BLaER1 treated with 17β-estradiol and CSF1 and Interleukin-3, amounts not matched to agents 10 nM and 100 nM (cell line): ENCODE measurements at regions not wholly inside any gene's neighbourhood (a gene's known extent, or its start where the extent isn't known, plus 50 kb on each side); places are given as distances from the start of the nearest gene placed in this dataset.

Source experiments
- H3K27ac ChIP-seq, 11 experiments: shearing (Covaris generic); formaldehyde crosslinking; 2 replicates each; pipeline ENCODE4 v1.8.1; 2022
- H3K27me3 ChIP-seq, 11 experiments: shearing (Covaris generic); formaldehyde crosslinking; 2 replicates each; pipeline ENCODE4 v1.8.1; 2022
- H3K36me3 ChIP-seq, 11 experiments: shearing (Covaris generic); formaldehyde crosslinking; 2 replicates each; pipeline ENCODE4 v1.8.1; 2022
- H3K4me1 ChIP-seq, 10 experiments: shearing (Covaris generic); formaldehyde crosslinking; 2 replicates each; pipeline ENCODE4 v1.8.1; 2022
- H3K4me2 ChIP-seq, 11 experiments: shearing (Covaris generic); formaldehyde crosslinking; 2 replicates each; pipeline ENCODE4 v1.8.1; 2022
- H3K4me3 ChIP-seq, 10 experiments: shearing (Covaris generic); formaldehyde crosslinking; 2 replicates each; pipeline ENCODE4 v1.8.1; 2022
- H3K9ac ChIP-seq, 11 experiments: shearing (Covaris generic); formaldehyde crosslinking; 2 replicates each; pipeline ENCODE4 v1.8.1; 2022
- H3K9me3 ChIP-seq, 11 experiments: shearing (Covaris generic); formaldehyde crosslinking; replicated peaks in 1 of 11; 2 replicates each; pipeline ENCODE4 v1.8.1; 2022
- H4K20me1 ChIP-seq, 11 experiments: shearing (Covaris generic); formaldehyde crosslinking; 2 replicates each; pipeline ENCODE4 v1.8.1; 2022
- Cebpa-rat ChIP-seq, 11 experiments: shearing (Covaris generic); IDR thresholded peaks; 2 replicates each; pipeline ENCODE4 v1.8.1; 2022

DNA sequence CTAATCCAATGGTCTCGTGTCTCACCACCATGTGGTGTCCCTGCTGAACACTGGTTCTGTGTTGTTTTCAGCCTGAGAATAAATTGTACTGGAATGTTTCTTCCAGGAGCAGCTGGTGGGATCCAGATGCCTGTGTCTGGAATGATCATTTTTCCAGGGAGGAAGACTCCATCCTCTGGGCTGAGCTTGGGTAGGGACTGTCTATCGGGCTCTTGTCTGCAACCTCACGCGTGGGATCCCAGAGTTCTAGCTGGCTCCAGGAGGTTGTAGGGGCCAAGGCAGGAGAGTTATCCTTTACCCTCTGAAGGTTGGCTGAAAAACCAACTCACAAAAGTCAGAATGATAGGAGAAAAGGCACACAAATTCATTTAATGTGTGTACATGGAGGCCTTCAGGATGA, 144.1 kb upstream of the B3GAT1 start:
- H4K20me1 ChIP-seq: peaks cover 0 to 12% (median 0%) of the 10 kb centered on the region in 11 experiments; a peak in 6 of 22 replicates
- H3K27me3 ChIP-seq: peaks cover 0 to 9% (median 0%) of the 10 kb centered on the region in 11 experiments; a peak in 2 of 22 replicates
- H3K4me1 ChIP-seq: peaks cover 7 to 22% (median 20%) of the 10 kb centered on the region in 10 experiments
- H3K4me3 ChIP-seq: no peak overlapping the region
- H3K9me3 ChIP-seq: no peaks in the 10 kb centered on the region
- no peaks in the 10 kb centered on the region for H3K36me3 ChIP-seq
- H3K9ac ChIP-seq: no peak overlapping the region
- no peak overlapping the region for H3K4me2 ChIP-seq
- H3K27ac ChIP-seq: no peak overlapping the region
- no peak for TF ChIP-seq Cebpa-rat (IDR thresholded peaks at IDR 0.05)

GRCh38 chr11:134555510-134555909, 143.5 kb upstream of the B3GAT1 start:
- Histone ChIP-seq H3K4me1 (peaks cover 5 to 15% (median 14%) of the 10 kb centered on the region in 10 experiments; a peak in 19 of 20 replicates), H3K4me2 (no peak overlapping the region), H3K4me3 (no peak overlapping the region), H4K20me1 (peaks cover 0 to 8% (median 0%) of the 10 kb centered on the region in 11 experiments; a peak in 2 of 22 replicates), H3K36me3 (no peaks in the 10 kb centered on the region), H3K9ac (no peak overlapping the region), H3K27ac (no peak overlapping the region), H3K9me3 (peaks cover 0 to 2% (median 0%) of the 10 kb centered on the region in 11 experiments; a peak in 1 of 22 replicates), H3K27me3 (peaks cover 0 to 6% (median 0%) of the 10 kb centered on the region in 11 experiments; a peak in 2 of 22 replicates)
- no peak for TF ChIP-seq Cebpa-rat (IDR thresholded peaks at IDR 0.05)

GRCh38 chr11:134554861-134555260, 142.8 kb upstream of the B3GAT1 start:
- TF ChIP-seq Cebpa-rat (IDR thresholded peaks at IDR 0.05): no peak
- H3K4me2 ChIP-seq: no peak overlapping the region
- no peaks in the 10 kb centered on the region for H3K27me3 ChIP-seq
- peaks cover 0 to 2% (median 0%) of the 10 kb centered on the region in 11 experiments; a peak in 1 of 22 replicates for H4K20me1 ChIP-seq
- no peak overlapping the region for H3K4me3 ChIP-seq
- H3K9me3 ChIP-seq: peaks cover 0 to 5% (median 0%) of the 10 kb centered on the region in 11 experiments; a peak in 1 of 22 replicates
- peaks cover 0 to 8% (median 7%) of the 10 kb centered on the region in 10 experiments; a peak in 18 of 20 replicates for H3K4me1 ChIP-seq
- no peaks in the 10 kb centered on the region for H3K36me3 ChIP-seq
- H3K27ac ChIP-seq: no peak overlapping the region
- no peak overlapping the region for H3K9ac ChIP-seq

- Histone ChIP-seq H3K9me3 (peaks cover 0 to 5% (median 0%) of the 10 kb centered on the region in 11 experiments; a peak in 1 of 22 replicates), H3K4me2 (no peak overlapping the region), H4K20me1 (no peaks in the 10 kb centered on the region), H3K9ac (no peak overlapping the region), H3K27me3 (no peaks in the 10 kb centered on the region), H3K36me3 (no peaks in the 10 kb centered on the region), H3K4me1 (peaks cover 0 to under 1% (median 0%) of the 10 kb centered on the region in 10 experiments; a peak in 7 of 20 replicates), H3K27ac (no peak overlapping the region), H3K4me3 (no peak overlapping the region)
- no peak for TF ChIP-seq Cebpa-rat (IDR thresholded peaks at IDR 0.05)
Measured at GRCh38 chr11:134554106-134554505, 142.1 kb upstream of the B3GAT1 start.

DNA sequence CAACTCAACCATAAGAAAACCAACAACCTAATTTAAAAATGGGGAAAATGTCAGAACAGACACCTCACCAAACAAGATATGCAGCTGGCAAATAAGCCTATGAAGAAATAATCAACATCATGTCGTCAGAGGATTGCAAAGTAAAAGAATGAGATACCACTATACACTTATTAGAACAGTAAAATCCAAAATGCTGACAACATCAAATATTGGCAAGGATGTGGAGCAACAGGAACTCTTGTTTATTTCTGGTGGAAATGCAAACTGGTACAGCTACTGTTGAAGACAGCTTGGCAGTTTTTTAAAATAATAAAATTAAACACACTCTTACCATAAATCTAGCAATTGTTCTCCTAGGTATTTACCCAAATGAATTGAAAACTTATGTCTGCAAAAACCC, 140.7 kb upstream of the B3GAT1 start:
- no peak overlapping the region for H3K4me2 ChIP-seq
- H3K9me3 ChIP-seq: peaks cover 0 to 5% (median 0%) of the 10 kb centered on the region in 11 experiments; a peak in 1 of 22 replicates
- H3K4me3 ChIP-seq: no peak overlapping the region
- H3K9ac ChIP-seq: no peak overlapping the region
- H3K27me3 ChIP-seq: no peaks in the 10 kb centered on the region
- H3K4me1 ChIP-seq: no peaks in the 10 kb centered on the region
- TF ChIP-seq Cebpa-rat (IDR thresholded peaks at IDR 0.05): no peak
- no peaks in the 10 kb centered on the region for H4K20me1 ChIP-seq
- H3K36me3 ChIP-seq: no peaks in the 10 kb centered on the region
- H3K27ac ChIP-seq: no peak overlapping the region

- Histone ChIP-seq H3K4me1 (peaks cover 0 to 11% (median 7%) of the 10 kb centered on the region in 10 experiments; a peak in 10 of 20 replicates), H3K9me3 (peaks cover 0 to 12% (median 0%) of the 10 kb centered on the region in 11 experiments; a peak in 3 of 22 replicates), H3K27ac (no peak overlapping the region), H3K9ac (no peak overlapping the region), H3K4me3 (no peak overlapping the region), H3K4me2 (no peak overlapping the region), H4K20me1 (0 out of 22 replicates have a peak, but pooled peaks cover 0 to 18% (median 0%) of the 10 kb centered on the region in 11 experiments), H3K36me3 (no peaks in the 10 kb centered on the region), H3K27me3 (no peaks in the 10 kb centered on the region)
- TF ChIP-seq Cebpa-rat (IDR thresholded peaks at IDR 0.05): no peak
Measured at GRCh38 chr11:134545521-134545920, 133.5 kb upstream of the B3GAT1 start.

GRCh38 chr11:134544095-134544815, 132.2 kb upstream of the B3GAT1 start:
- Histone ChIP-seq H4K20me1 (peaks cover 0 to 23% (median 0%) of the 10 kb centered on the region in 11 experiments; a peak in 2 of 22 replicates), H3K9ac (no peak overlapping the region), H3K4me3 (no peak overlapping the region), H3K36me3 (no peaks in the 10 kb centered on the region), H3K4me1 (peaks cover 0 to 11% (median 7%) of the 10 kb centered on the region in 10 experiments; a peak in 10 of 20 replicates), H3K27me3 (no peaks in the 10 kb centered on the region; a peak in 1 of 22 replicates), H3K4me2 (no peak overlapping the region), H3K9me3 (peaks cover 0 to 11% (median 0%) of the 10 kb centered on the region in 11 experiments; a peak in 3 of 22 replicates), H3K27ac (no peak overlapping the region)
- TF ChIP-seq Cebpa-rat (IDR thresholded peaks at IDR 0.05): no peak

DNA sequence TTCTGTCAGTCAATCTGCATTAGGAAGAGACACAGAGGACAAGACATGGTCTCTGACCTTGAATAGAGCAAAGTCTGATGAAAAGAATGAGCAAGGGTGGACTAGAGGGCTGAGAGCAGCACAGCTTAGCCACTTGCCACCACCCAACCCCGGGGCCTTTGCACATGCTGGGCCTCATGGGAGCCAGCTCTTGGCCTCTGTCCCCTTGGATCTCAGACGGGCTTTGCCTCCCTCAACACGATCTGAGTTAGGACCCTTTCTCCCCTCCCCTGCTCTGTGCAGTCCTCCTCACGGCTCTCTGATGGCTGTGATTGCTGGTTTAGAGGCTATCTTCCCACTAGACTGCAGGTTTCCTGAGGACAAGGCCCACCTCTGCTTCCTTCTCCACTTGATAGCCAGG, 131.6 kb upstream of the B3GAT1 start:
- H3K36me3 ChIP-seq: no peaks in the 10 kb centered on the region
- H3K4me2 ChIP-seq: no peak overlapping the region
- H3K27me3 ChIP-seq: peaks cover 0 to 4% (median 0%) of the 10 kb centered on the region in 11 experiments; a peak in 2 of 22 replicates
- peaks cover 0 to 15% (median 8%) of the 10 kb centered on the region in 10 experiments; a peak in 12 of 20 replicates for H3K4me1 ChIP-seq
- H4K20me1 ChIP-seq: peaks cover 0 to 29% (median 0%) of the 10 kb centered on the region in 11 experiments; a peak in 3 of 22 replicates
- no peak for TF ChIP-seq Cebpa-rat (IDR thresholded peaks at IDR 0.05)
- no peak overlapping the region for H3K9ac ChIP-seq
- no peak overlapping the region for H3K27ac ChIP-seq
- H3K4me3 ChIP-seq: no peak overlapping the region
- peaks cover 0 to 11% (median 0%) of the 10 kb centered on the region in 11 experiments; a peak in 3 of 22 replicates for H3K9me3 ChIP-seq

DNA sequence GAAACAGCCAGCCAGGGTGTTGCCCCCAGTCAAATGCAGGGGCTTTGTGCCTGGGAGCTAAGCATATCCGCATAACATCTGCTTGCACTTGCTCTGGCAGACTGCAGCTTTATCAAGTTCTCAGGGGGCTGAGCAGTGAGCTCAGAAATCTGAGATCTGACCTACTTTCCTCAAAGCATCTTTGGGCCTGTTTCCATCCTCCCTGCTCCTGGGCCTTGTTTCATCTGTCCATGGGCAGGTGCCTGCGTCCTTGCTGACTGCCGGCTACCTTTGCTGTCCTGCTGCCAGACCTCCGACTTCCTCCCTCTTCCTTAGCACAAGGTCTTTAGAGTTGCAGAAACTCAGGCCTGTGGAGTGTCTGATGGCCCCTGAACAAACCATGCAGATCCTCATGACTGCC, 131.2 kb upstream of the B3GAT1 start:
- Histone ChIP-seq H3K36me3 (no peaks in the 10 kb centered on the region), H3K27ac (no peak overlapping the region)

More for the DNA sequence above, 131.2 kb upstream of the B3GAT1 start:
- no peak for TF ChIP-seq Cebpa-rat (IDR thresholded peaks at IDR 0.05)
- Histone ChIP-seq H3K9ac (no peak overlapping the region), H4K20me1 (peaks cover 0 to 33% (median 0%) of the 10 kb centered on the region in 11 experiments; a peak in 3 of 22 replicates), H3K9me3 (peaks cover 0 to 11% (median 0%) of the 10 kb centered on the region in 11 experiments; a peak in 3 of 22 replicates), H3K4me1 (peaks cover 0 to 19% (median 9%) of the 10 kb centered on the region in 10 experiments; a peak in 12 of 20 replicates), H3K4me3 (no peak overlapping the region), H3K4me2 (no peak overlapping the region), H3K27me3 (peaks cover 0 to 7% (median 0%) of the 10 kb centered on the region in 11 experiments; a peak in 2 of 22 replicates)
